Activated CD8-positive, alpha-beta memory T cell treated with anti-CD3 and anti-CD28 coated beads, Interleukin-2, amount 10 ng/mL, durations not matched to agents 7 days and 5 days (primary cell): ENCODE measurements at regions not wholly inside any gene's neighbourhood (a gene's known extent, or its start where the extent isn't known, plus 50 kb on each side); places are given as distances from the start of the nearest gene placed in this dataset.

ENCODE experiments used
- ATAC-seq: fragments of 150-1000 bp; cut with Tn5 transposase; one replicate; pipeline ENCODE4 v1.10.0; 2021; ENCODE audit warnings: moderate library complexity
- CTCF ChIA-PET: fragments of 350-600 bp; sonication (Branson Sonifier 250); formaldehyde crosslinking; loops from one replicate; lab custom pipeline; 2021; ENCODE audit warnings: antibody characterized with exemption; lab: Charles Lee
- DNase-seq: peaks from one replicate; pipeline ENCODE4 v3.0.0-alpha.2; 2020
- H3K27ac Mint-ChIP-seq: one replicate; pipeline ENCODE4 v1.8.0; 2021; ENCODE audit warnings: mild to moderate bottlenecking, mixed read lengths
- H3K27me3 Mint-ChIP-seq: one replicate; pipeline ENCODE4 v1.8.0; 2021; ENCODE audit warnings: mixed read lengths
- H3K36me3 Mint-ChIP-seq: one replicate; pipeline ENCODE4 v1.8.0; 2021; ENCODE audit warnings: mild to moderate bottlenecking, mixed read lengths
- H3K4me1 Mint-ChIP-seq: one replicate; pipeline ENCODE4 v1.8.0; 2021; ENCODE audit warnings: mixed read lengths
- H3K4me3 Mint-ChIP-seq: one replicate; pipeline ENCODE4 v1.8.0; 2021; ENCODE audit warnings: mild to moderate bottlenecking, moderate library complexity, mixed read lengths
- H3K9me3 Mint-ChIP-seq: one replicate; pipeline ENCODE4 v1.8.0; 2022; ENCODE audit warnings: low read depth, mixed read lengths

DNA sequence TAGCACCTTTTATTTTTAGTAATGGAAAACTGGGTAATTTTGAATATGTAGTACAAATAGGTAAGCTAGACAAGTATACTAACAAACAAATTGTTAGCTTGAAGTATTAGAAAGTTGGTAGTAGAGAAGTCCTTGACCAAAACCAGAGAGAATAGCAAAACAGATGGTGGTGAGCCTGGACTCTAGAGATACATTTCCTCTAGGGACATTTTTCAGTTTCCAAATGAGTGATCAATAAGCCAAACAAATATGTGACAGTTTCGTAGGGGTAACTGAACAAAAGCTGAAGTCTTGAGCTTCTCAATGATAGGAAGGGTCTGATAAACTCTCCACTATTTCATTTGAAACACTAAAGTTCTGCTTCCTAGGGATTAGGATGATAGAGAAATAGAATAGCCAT, 692.0 kb upstream of the FAM98A start:
- Mint-ChIP-seq H3K4me1 (no peaks in the 10 kb centered on the region), H3K4me3 (no peak overlapping the region), H3K27me3 (no peaks in the 10 kb centered on the region), H3K27ac (no peak overlapping the region), H3K9me3 (no peaks in the 10 kb centered on the region), H3K36me3 (no peaks in the 10 kb centered on the region)
- CTCF ChIA-PET: no interaction called here
- DNase-seq (no peak), ATAC-seq (no peak)

DNA sequence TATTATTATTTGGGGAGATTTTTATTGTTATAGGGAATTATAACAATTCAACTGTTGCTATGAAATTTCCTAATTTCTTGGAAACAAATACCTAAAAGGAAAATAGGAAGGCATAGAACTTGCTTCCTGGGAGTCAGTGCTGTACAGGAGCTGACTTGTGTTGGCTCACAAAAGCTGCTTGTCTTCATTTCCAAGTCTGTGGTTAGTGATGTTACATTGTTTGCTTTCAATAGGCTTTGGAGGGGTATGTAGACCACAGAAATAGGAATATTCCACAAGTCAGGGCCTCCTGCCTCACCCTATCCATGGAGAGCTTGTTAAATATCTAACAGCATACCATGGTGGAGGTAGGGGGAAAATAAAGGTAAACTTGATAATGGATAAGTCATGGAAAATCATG, 688.9 kb upstream of the FAM98A start:
- Mint-ChIP-seq H3K9me3 (peaks cover 2% of the 10 kb centered on the region), H3K27ac (no peak overlapping the region), H3K36me3 (no peaks in the 10 kb centered on the region), H3K4me1 (no peaks in the 10 kb centered on the region), H3K27me3 (no peaks in the 10 kb centered on the region), H3K4me3 (no peak overlapping the region)
- ATAC-seq: no peak
- no peak for DNase-seq
- CTCF ChIA-PET: no interaction called here

GRCh38 chr2:34280606-34281005, 681.5 kb upstream of the FAM98A start:
- no peak overlapping the region for H3K4me3 Mint-ChIP-seq
- DNase-seq (no peak), ATAC-seq (no peak)
- no peaks in the 10 kb centered on the region for H3K27me3 Mint-ChIP-seq
- peaks cover 6% of the 10 kb centered on the region for H3K9me3 Mint-ChIP-seq
- CTCF ChIA-PET: no interaction called here
- H3K36me3 Mint-ChIP-seq: no peaks in the 10 kb centered on the region
- H3K4me1 Mint-ChIP-seq: no peaks in the 10 kb centered on the region
- no peak overlapping the region for H3K27ac Mint-ChIP-seq

DNA sequence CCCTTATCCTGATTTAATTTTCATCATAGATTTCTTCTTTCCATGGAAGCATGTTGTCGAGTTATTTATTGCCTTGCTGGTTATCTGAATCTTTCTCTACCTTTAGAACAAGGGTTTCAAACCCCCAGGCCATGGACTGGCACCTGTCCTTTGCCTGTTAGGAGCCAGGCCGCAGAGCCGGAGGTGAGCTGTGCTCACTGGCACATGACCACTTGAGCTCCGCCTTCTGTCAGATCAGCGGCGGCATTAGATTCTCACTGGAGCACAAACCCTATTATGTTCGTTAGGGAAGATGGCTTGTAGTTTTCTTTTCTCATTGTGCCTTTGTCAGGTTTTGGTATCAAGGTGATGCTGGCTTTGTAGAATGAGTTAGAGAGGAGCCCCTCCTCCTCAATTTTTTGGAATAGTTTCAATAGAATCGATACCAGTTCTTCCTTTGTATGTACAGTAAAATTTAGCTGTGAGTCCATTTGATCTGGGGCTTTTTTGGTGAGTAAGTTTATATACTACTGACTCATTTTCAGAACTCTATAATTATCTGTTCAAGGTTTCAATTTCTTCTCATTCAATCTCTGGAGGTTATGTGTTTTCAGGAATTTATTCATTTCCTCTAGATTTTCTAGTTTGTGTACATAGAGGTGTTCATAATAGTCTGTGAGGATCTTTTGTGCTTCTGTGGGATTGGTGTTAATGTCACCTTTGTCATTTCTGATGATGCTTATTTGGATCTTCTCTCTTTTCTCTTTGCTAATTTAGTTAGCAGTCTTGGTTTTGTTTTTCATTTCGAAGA, 668.0 kb upstream of the FAM98A start:
- no peaks in the 10 kb centered on the region for H3K4me1 Mint-ChIP-seq
- H3K9me3 Mint-ChIP-seq: peaks cover 10% of the 10 kb centered on the region
- no peak for DNase-seq
- no peaks in the 10 kb centered on the region for H3K36me3 Mint-ChIP-seq
- H3K27ac Mint-ChIP-seq: no peak overlapping the region
- H3K4me3 Mint-ChIP-seq: no peak overlapping the region
- no peaks in the 10 kb centered on the region for H3K27me3 Mint-ChIP-seq
- CTCF ChIA-PET: no interaction called here
- no peak for ATAC-seq

- no peaks in the 10 kb centered on the region for H3K4me1 Mint-ChIP-seq
- no peaks in the 10 kb centered on the region for H3K27me3 Mint-ChIP-seq
- H3K27ac Mint-ChIP-seq: no peak overlapping the region
- ATAC-seq: no peak
- H3K9me3 Mint-ChIP-seq: peaks cover 12% of the 10 kb centered on the region
- no peak overlapping the region for H3K4me3 Mint-ChIP-seq
- CTCF ChIA-PET: no interaction called here
- DNase-seq: no peak
- H3K36me3 Mint-ChIP-seq: no peaks in the 10 kb centered on the region
Measured at GRCh38 chr2:34261701-34262100, 662.6 kb upstream of the FAM98A start.

DNA sequence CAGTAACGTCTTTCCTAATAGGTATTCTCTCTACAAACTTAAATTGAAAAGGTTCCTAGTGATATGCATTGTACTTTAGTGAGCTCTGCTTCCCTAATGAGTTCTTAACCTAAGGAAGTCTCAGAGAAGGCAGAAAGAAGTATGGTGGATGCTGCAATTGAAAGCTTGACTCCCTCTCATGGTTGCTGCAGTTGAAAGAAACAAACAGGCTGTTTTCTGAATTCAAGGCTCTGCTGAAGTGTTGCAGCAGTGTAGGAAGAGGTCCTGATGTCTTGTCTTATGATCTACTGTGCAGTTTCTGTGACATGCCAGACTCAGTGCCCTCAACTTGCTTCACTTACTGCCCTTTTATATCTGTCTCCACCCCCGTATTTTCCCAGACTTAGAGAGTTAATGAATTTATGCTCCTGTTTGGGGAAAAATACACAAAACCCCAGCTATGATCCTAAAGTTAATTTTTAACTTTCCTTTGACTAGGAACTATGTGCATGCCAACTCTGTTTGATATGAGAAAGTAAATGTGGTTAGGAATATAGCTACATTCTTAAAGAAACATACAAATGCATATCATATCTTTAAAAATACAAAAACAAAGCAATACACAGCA, 655.3 kb upstream of the FAM98A start:
- no peaks in the 10 kb centered on the region for H3K4me1 Mint-ChIP-seq
- peaks cover 3% of the 10 kb centered on the region for H3K9me3 Mint-ChIP-seq
- H3K36me3 Mint-ChIP-seq: no peaks in the 10 kb centered on the region
- no peak for ATAC-seq
- CTCF ChIA-PET: no interaction called here
- H3K27ac Mint-ChIP-seq: no peak overlapping the region
- no peaks in the 10 kb centered on the region for H3K27me3 Mint-ChIP-seq
- DNase-seq: no peak
- H3K4me3 Mint-ChIP-seq: no peak overlapping the region

DNA sequence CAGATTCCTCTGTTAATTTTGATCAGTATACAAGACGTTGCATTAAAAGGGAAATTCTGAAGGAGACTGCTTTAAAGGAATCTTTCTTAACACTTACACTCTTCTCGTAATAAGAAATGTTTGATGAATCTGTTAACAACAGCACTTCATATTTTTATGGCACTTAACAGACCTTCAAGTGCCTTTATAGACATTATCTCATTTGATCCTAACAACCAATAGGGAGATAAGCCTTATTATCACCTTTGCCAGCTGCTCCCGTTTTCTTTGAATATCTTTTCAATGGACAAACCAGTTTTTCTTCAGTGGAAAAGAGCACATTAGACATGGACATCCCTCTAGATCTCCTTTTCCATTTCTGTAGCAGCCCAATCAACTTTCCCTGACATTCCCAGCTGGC, 653.0 kb upstream of the FAM98A start:
- CTCF ChIA-PET: no interaction called here
- Mint-ChIP-seq H3K27me3 (no peaks in the 10 kb centered on the region), H3K4me1 (no peaks in the 10 kb centered on the region), H3K36me3 (no peaks in the 10 kb centered on the region), H3K27ac (no peak overlapping the region), H3K9me3 (no peaks in the 10 kb centered on the region), H3K4me3 (no peak overlapping the region)
- ATAC-seq (no peak), DNase-seq (no peak)

GRCh38 chr2:34251578-34251977, 652.5 kb upstream of the FAM98A start:
- Mint-ChIP-seq H3K9me3 (no peaks in the 10 kb centered on the region), H3K27ac (no peak overlapping the region), H3K36me3 (no peaks in the 10 kb centered on the region), H3K27me3 (no peaks in the 10 kb centered on the region), H3K4me3 (no peak overlapping the region), H3K4me1 (no peaks in the 10 kb centered on the region)
- ATAC-seq: no peak
- CTCF ChIA-PET: no interaction called here
- DNase-seq: no peak

DNA sequence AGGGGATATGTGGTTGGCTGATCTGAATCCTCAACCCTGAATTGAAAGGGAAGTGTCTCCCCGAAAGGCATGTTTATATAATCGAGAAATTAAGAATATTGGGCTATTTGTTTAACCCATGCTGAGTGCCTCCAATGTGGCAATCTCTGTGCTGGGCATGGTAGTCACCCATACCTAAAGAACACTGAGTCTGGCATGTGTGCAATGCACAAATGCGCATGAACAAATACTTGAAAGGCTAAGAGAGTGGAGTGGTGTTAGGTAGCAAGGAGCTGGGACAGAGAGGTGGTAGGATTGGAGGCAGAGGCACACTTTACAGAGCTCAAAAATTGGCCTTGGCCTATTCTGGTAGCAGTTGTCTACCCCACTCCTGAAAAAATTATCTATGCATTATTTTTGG, 645.1 kb upstream of the FAM98A start:
- Mint-ChIP-seq H3K4me3 (no peak overlapping the region), H3K36me3 (no peaks in the 10 kb centered on the region), H3K27ac (no peak overlapping the region), H3K27me3 (no peaks in the 10 kb centered on the region), H3K4me1 (no peaks in the 10 kb centered on the region), H3K9me3 (peaks cover 2% of the 10 kb centered on the region)
- DNase-seq (no peak), ATAC-seq (no peak)
- CTCF ChIA-PET: no interaction called here

DNA sequence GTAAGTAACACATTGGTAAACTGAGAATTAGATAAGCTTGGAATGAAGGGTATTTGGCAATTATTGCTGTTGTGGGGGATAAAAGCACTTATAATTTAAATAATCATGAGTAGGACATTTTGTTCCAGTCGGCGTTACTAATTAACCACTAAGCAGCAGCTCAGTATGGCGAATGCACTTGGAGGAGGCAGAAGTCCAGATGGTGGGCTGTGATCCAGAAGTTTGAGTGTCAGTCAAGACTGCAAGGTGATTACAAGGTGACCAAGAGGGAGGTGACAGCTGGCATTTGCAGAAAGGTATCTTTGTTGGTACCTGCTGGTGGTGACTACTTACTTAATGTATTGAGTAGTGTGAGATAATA, 643.6 kb upstream of the FAM98A start:
- peaks cover 7% of the 10 kb centered on the region for H3K9me3 Mint-ChIP-seq
- CTCF ChIA-PET: no interaction called here
- no peak overlapping the region for H3K27ac Mint-ChIP-seq
- H3K4me3 Mint-ChIP-seq: no peak overlapping the region
- no peaks in the 10 kb centered on the region for H3K4me1 Mint-ChIP-seq
- no peaks in the 10 kb centered on the region for H3K27me3 Mint-ChIP-seq
- DNase-seq (no peak), ATAC-seq (no peak)
- no peaks in the 10 kb centered on the region for H3K36me3 Mint-ChIP-seq

GRCh38 chr2:34241905-34242762, 643.0 kb upstream of the FAM98A start:
- CTCF ChIA-PET: no interaction called here
- Mint-ChIP-seq H3K9me3 (peaks cover 7% of the 10 kb centered on the region), H3K36me3 (no peaks in the 10 kb centered on the region), H3K4me1 (no peaks in the 10 kb centered on the region), H3K27ac (no peak overlapping the region), H3K27me3 (no peaks in the 10 kb centered on the region), H3K4me3 (no peak overlapping the region)
- DNase-seq (no peak), ATAC-seq (no peak)

DNA sequence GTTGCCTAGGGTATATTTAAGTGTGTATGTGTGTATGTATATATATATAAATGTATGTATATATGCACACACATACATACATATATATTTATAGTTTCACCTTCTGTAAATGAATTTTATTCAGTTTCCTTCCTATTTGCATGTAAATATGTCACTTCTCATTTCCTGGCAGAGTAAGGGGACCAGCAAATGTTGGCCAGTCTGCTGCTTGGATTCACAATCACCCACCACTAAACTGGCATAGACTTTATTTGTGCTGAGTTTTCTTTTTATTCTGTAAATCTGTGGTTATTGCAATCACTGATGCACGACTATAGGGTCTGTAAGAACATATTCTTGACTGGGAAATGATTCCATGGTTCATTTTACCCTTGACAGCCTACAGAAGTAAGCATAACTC, 640.4 kb upstream of the FAM98A start:
- DNase-seq: no peak
- no peak for ATAC-seq
- no peaks in the 10 kb centered on the region for H3K4me1 Mint-ChIP-seq
- H3K36me3 Mint-ChIP-seq: no peaks in the 10 kb centered on the region
- CTCF ChIA-PET: no interaction called here
- no peak overlapping the region for H3K4me3 Mint-ChIP-seq
- no peaks in the 10 kb centered on the region for H3K27me3 Mint-ChIP-seq
- H3K9me3 Mint-ChIP-seq: peaks cover 10% of the 10 kb centered on the region
- no peak overlapping the region for H3K27ac Mint-ChIP-seq

- Mint-ChIP-seq H3K36me3 (no peaks in the 10 kb centered on the region), H3K27ac (no peak overlapping the region), H3K4me1 (no peaks in the 10 kb centered on the region), H3K4me3 (no peak overlapping the region), H3K9me3 (peaks cover 8% of the 10 kb centered on the region), H3K27me3 (no peaks in the 10 kb centered on the region)
- DNase-seq: no peak
- CTCF ChIA-PET: no interaction called here
- no peak for ATAC-seq
Measured at GRCh38 chr2:34234823-34235222, 635.7 kb upstream of the FAM98A start.

DNA sequence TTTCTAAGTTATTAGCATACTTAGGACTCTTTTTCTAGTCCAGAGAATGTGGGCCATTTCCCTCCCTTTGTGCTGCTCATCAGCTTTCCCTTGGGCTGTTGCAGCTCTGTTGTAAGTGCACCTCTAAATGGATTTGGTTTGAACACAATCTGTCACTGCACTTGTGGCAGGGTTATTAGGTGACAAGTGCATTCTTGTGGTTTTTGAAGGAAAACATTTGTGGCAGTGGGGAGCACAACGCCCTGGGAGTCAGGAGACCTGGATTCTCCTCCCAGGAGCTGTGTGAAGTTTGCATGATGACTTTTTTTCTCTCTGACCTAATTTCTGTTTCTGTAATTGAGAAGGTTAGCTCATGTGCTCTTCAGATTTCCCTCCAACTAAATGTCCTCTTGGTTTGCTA, 630.9 kb upstream of the FAM98A start:
- no peaks in the 10 kb centered on the region for H3K36me3 Mint-ChIP-seq

More for the DNA sequence above, 630.9 kb upstream of the FAM98A start:
- CTCF ChIA-PET: no interaction called here
- Mint-ChIP-seq H3K4me3 (no peak overlapping the region), H3K4me1 (no peaks in the 10 kb centered on the region), H3K27ac (no peak overlapping the region), H3K27me3 (no peaks in the 10 kb centered on the region), H3K9me3 (no peaks in the 10 kb centered on the region)
- ATAC-seq: no peak
- no peak for DNase-seq
